ENCODE measurements at regions not wholly inside any gene's neighbourhood (a gene's known extent, or its start where the extent isn't known, plus 50 kb on each side); places are given as distances from the start of the nearest gene placed in this dataset.

DNA sequence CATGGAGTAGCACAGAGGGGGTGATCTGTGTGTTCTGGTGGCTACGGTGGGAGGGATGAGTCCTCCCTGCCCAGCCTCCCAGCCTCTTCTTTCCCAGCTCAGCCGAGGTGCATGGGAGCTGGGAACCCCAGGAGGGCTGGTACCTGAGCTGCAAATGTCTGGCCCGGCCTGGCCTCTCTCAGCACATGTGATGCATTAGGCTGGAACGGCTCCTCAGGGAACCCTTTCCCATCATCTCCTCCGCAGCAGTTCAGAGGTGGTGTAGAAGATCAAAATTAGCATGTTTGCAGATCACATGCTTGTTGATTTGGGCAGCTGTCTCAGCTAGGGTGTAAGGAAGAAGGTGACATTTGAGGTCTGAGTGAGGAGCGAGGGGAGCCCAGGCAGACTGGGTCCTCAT, 126.6 kb downstream of the EMX2 start (continued):
- TF ChIP-seq RBBP5 (IDR thresholded peaks at IDR 0.05; ENCODE audit: borderline replicate concordance, low read depth, low read length) = no peak
- TF ChIP-seq KDM1A (IDR thresholded peaks at IDR 0.05; ENCODE audit: borderline replicate concordance, low read length) = no peak

All from H1 (cell line).